ENCODE measurements at regions not wholly inside any gene's neighbourhood (a gene's known extent, or its start where the extent isn't known, plus 50 kb on each side); places are given as distances from the start of the nearest gene placed in this dataset.

DNA sequence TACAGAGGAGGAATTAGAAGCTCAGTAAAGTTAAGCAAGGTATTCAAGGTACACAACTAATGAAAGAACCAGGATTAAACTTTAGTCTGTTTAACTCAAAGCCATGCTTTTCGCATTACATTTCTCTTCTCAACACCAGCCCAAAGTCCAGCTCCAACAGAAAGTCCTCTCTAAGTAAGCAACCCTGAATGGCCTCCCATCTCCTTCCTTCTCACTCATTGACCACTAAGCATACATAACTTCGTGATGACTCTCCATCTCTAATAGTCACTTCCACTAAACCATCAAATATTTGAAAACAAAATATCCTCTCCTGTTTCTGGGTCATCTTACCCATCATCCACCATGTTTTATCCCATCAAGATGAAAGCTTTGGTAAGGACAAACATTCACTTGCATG is 219.8 kb downstream of the RAD51AP2 start:
- TF ChIP-seq BMI1 (IDR thresholded peaks at IDR 0.05; ENCODE audit: borderline replicate concordance): no peak
- TF ChIP-seq HDAC6 (IDR thresholded peaks at IDR 0.05; ENCODE audit: unreplicated experiment): no peak
- TF ChIP-seq, protein P1, sequence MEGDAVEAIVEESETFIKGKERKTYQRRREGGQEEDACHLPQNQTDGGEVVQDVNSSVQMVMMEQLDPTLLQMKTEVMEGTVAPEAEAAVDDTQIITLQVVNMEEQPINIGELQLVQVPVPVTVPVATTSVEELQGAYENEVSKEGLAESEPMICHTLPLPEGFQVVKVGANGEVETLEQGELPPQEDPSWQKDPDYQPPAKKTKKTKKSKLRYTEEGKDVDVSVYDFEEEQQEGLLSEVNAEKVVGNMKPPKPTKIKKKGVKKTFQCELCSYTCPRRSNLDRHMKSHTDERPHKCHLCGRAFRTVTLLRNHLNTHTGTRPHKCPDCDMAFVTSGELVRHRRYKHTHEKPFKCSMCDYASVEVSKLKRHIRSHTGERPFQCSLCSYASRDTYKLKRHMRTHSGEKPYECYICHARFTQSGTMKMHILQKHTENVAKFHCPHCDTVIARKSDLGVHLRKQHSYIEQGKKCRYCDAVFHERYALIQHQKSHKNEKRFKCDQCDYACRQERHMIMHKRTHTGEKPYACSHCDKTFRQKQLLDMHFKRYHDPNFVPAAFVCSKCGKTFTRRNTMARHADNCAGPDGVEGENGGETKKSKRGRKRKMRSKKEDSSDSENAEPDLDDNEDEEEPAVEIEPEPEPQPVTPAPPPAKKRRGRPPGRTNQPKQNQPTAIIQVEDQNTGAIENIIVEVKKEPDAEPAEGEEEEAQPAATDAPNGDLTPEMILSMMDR (IDR thresholded peaks at IDR 0.05 in 2 of 3, conservative IDR thresholded peaks at IDR 0.05 in 1 of 3; ENCODE audit: control insufficient read depth in 2 of 3, extremely low read depth in 1 of 3, insufficient read depth in 1 of 3, low read depth in 3 of 3, low read length in 3 of 3): no peak
- TF ChIP-seq PBX3 (IDR thresholded peaks at IDR 0.05; ENCODE audit: insufficient replicate concordance, low read depth, low read length): no peak
- no peak for TF ChIP-seq NR2F1 (conservative IDR thresholded peaks at IDR 0.05)
- no peak for TF ChIP-seq TAF1 (IDR thresholded peaks at IDR 0.05; ENCODE audit: borderline replicate concordance, low read depth, low read length)
- TF ChIP-seq, protein P2, sequence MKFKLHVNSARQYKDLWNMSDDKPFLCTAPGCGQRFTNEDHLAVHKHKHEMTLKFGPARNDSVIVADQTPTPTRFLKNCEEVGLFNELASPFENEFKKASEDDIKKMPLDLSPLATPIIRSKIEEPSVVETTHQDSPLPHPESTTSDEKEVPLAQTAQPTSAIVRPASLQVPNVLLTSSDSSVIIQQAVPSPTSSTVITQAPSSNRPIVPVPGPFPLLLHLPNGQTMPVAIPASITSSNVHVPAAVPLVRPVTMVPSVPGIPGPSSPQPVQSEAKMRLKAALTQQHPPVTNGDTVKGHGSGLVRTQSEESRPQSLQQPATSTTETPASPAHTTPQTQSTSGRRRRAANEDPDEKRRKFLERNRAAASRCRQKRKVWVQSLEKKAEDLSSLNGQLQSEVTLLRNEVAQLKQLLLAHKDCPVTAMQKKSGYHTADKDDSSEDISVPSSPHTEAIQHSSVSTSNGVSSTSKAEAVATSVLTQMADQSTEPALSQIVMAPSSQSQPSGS (IDR thresholded peaks at IDR 0.05; ENCODE audit: low read length): no peak
- no peak for TF ChIP-seq CHD1 (IDR thresholded peaks at IDR 0.05; ENCODE audit: low read depth, low read length)
- TF ChIP-seq TCF7 (IDR thresholded peaks at IDR 0.05; ENCODE audit: borderline replicate concordance): no peak
- no peak for TF ChIP-seq ATF3 (IDR thresholded peaks at IDR 0.05; ENCODE audit: borderline replicate concordance, extremely low read depth, low read depth, low read length)
- no peak for TF ChIP-seq TCF12 (IDR thresholded peaks at IDR 0.05; ENCODE audit: low read depth, low read length)
- TF ChIP-seq SIX5 (IDR thresholded peaks at IDR 0.05; ENCODE audit: low read depth, low read length, severe bottlenecking): no peak
- no peak for TF ChIP-seq CEBPZ (IDR thresholded peaks at IDR 0.05; ENCODE audit: low read depth, low read length)
